ENCODE measurements at regions not wholly inside any gene's neighbourhood (a gene's known extent, or its start where the extent isn't known, plus 50 kb on each side); places are given as distances from the start of the nearest gene placed in this dataset.

DNA sequence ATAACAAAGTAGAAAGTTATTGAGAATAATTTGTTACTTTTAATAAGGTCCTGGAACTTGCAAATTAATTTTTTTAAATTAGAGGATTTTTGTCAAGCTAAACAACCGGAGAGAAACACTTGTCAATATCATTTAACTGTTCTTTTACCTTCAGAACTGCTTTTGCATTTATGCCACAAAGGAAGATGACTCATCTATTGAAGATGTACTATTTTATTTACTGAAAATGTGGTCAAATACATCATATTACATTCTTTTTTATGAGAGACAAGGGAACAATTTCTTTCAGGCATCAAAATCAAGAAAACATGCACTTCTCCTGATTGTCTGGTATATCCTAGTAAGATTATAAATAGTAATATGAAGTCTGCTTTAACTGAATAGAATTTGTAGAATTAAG lies 558.2 kb upstream of the PRMT6 start:
- Histone ChIP-seq H3K9me3 (ENCODE audit: control insufficient read depth in 4 of 4, low read length in 3 of 4) (no peaks in the 10 kb centered on the region), H3K27ac (ENCODE audit: low read depth in 1 of 2, low read length in 2 of 2) (no peak overlapping the region), H3K4me3 (ENCODE audit: low read depth in 1 of 3, low read length in 3 of 3) (no peak overlapping the region), H3K9ac (ENCODE audit: low read depth in 1 of 2, low read length in 2 of 2) (no peak overlapping the region), H3K4me1 (ENCODE audit: control insufficient read depth in 4 of 4, insufficient read depth in 4 of 4, low read length in 3 of 4) (no peaks in the 10 kb centered on the region), H3K27me3 (ENCODE audit: control insufficient read depth in 4 of 4, insufficient read depth in 4 of 4, low read length in 3 of 4) (no peaks in the 10 kb centered on the region), H3K36me3 (ENCODE audit: control insufficient read depth in 4 of 4, insufficient read depth in 3 of 4, low read depth in 1 of 4, low read length in 3 of 4) (no peaks in the 10 kb centered on the region)
- 75% methylated on average over 1 of the region's 1 CpG for WGBS
- no peak for DNase-seq (ENCODE audit: low spot score)
- no peak for TF ChIP-seq FOXA2 (IDR thresholded peaks at IDR 0.05)
- no peak for TF ChIP-seq TAF1 (conservative IDR thresholded peaks at IDR 0.05)
- TF ChIP-seq HNF4A (conservative IDR thresholded peaks at IDR 0.05): no peak
- TF ChIP-seq, protein P1, sequence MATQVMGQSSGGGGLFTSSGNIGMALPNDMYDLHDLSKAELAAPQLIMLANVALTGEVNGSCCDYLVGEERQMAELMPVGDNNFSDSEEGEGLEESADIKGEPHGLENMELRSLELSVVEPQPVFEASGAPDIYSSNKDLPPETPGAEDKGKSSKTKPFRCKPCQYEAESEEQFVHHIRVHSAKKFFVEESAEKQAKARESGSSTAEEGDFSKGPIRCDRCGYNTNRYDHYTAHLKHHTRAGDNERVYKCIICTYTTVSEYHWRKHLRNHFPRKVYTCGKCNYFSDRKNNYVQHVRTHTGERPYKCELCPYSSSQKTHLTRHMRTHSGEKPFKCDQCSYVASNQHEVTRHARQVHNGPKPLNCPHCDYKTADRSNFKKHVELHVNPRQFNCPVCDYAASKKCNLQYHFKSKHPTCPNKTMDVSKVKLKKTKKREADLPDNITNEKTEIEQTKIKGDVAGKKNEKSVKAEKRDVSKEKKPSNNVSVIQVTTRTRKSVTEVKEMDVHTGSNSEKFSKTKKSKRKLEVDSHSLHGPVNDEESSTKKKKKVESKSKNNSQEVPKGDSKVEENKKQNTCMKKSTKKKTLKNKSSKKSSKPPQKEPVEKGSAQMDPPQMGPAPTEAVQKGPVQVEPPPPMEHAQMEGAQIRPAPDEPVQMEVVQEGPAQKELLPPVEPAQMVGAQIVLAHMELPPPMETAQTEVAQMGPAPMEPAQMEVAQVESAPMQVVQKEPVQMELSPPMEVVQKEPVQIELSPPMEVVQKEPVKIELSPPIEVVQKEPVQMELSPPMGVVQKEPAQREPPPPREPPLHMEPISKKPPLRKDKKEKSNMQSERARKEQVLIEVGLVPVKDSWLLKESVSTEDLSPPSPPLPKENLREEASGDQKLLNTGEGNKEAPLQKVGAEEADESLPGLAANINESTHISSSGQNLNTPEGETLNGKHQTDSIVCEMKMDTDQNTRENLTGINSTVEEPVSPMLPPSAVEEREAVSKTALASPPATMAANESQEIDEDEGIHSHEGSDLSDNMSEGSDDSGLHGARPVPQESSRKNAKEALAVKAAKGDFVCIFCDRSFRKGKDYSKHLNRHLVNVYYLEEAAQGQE (IDR thresholded peaks at IDR 0.05): no peak
- no peak for TF ChIP-seq MAX (IDR thresholded peaks at IDR 0.05)
- TF ChIP-seq RAD21 (IDR thresholded peaks at IDR 0.05): no peak
- no peak for TF ChIP-seq CTCF (IDR thresholded peaks at IDR 0.05; ENCODE audit: low read depth, low read length, missing input control)
- no peak for TF ChIP-seq JUND (IDR thresholded peaks at IDR 0.05)
- no peak for TF ChIP-seq GABPA (IDR thresholded peaks at IDR 0.05 in 1 of 2, conservative IDR thresholded peaks at IDR 0.05 in 1 of 2)
- no peak for TF ChIP-seq ATF3 (IDR thresholded peaks at IDR 0.05)
- TF ChIP-seq FOXA1 (IDR thresholded peaks at IDR 0.05): no peak
- no peak for TF ChIP-seq RXRA (IDR thresholded peaks at IDR 0.05)
- no peak for TF ChIP-seq SP1 (IDR thresholded peaks at IDR 0.05)
- TF ChIP-seq HNF4G (IDR thresholded peaks at IDR 0.05): no peak
- no peak for TF ChIP-seq NR2F2 (IDR thresholded peaks at IDR 0.05)
- TF ChIP-seq ZBTB33 (IDR thresholded peaks at IDR 0.05): no peak

- TF ChIP-seq HNF4G (IDR thresholded peaks at IDR 0.05): no peak
- TF ChIP-seq RXRA (IDR thresholded peaks at IDR 0.05): no peak
- no peak for TF ChIP-seq FOXA2 (IDR thresholded peaks at IDR 0.05)
- no peak for TF ChIP-seq YY1 (IDR thresholded peaks at IDR 0.05)
- no peak for TF ChIP-seq ZBTB33 (IDR thresholded peaks at IDR 0.05)
- TF ChIP-seq HNF4A (conservative IDR thresholded peaks at IDR 0.05): no peak
- no peak for TF ChIP-seq NR2F2 (IDR thresholded peaks at IDR 0.05)
- no peak for TF ChIP-seq TAF1 (conservative IDR thresholded peaks at IDR 0.05)
- TF ChIP-seq RAD21 (IDR thresholded peaks at IDR 0.05): no peak
- TF ChIP-seq SP1 (IDR thresholded peaks at IDR 0.05): no peak
- WGBS: 74% methylated on average over 1 of the region's 1 CpG
- H3K4me1 ChIP-seq (ENCODE audit: control insufficient read depth in 4 of 4, insufficient read depth in 4 of 4, low read length in 3 of 4): no peaks in the 10 kb centered on the region
These were observed 553.8 kb upstream of the PRMT6 start for GRCh38 chr1:106502659-106503058.

More at GRCh38 chr1:106502659-106503058, 553.8 kb upstream of the PRMT6 start:
- Histone ChIP-seq H3K36me3 (ENCODE audit: control insufficient read depth in 4 of 4, insufficient read depth in 3 of 4, low read depth in 1 of 4, low read length in 3 of 4) (no peaks in the 10 kb centered on the region), H3K4me3 (ENCODE audit: low read depth in 1 of 3, low read length in 3 of 3) (no peak overlapping the region), H3K27me3 (ENCODE audit: control insufficient read depth in 4 of 4, insufficient read depth in 4 of 4, low read length in 3 of 4) (no peaks in the 10 kb centered on the region), H3K9me3 (ENCODE audit: control insufficient read depth in 4 of 4, low read length in 3 of 4) (no peaks in the 10 kb centered on the region), H3K27ac (ENCODE audit: low read depth in 1 of 2, low read length in 2 of 2) (no peak overlapping the region), H3K9ac (ENCODE audit: low read depth in 1 of 2, low read length in 2 of 2) (no peak overlapping the region)
- no peak for DNase-seq (ENCODE audit: low spot score)

Data from liver (tissue), 8 donors.